CD8-positive, alpha-beta memory T cell (primary cell): ENCODE measurements at regions not wholly inside any gene's neighbourhood (a gene's known extent, or its start where the extent isn't known, plus 50 kb on each side); places are given as distances from the start of the nearest gene placed in this dataset.
"Not testable (repeated sequence)": the region's sequence is repeated elsewhere in the genome, so short reads cannot be mapped to it uniquely, and the experiment has no call there.

Experiments
- CTCF ChIA-PET: fragments of 350-600 bp; sonication (Branson Sonifier 250); formaldehyde crosslinking; loops from one replicate; lab custom pipeline; 2021; ENCODE audit warnings: antibody characterized with exemption; lab: Charles Lee
- POLR2A ChIA-PET: fragments of 350-600 bp; sonication (Branson Sonifier 250); formaldehyde crosslinking; loops from one replicate; lab custom pipeline; 2021; ENCODE audit warnings: antibody characterized with exemption; lab: Charles Lee
- DNase-seq, 5 donors: peaks; one replicate each; pipeline versions ENCODE4 v3.0.0 to v3.0.0-alpha.2; 2020 to 2022; ENCODE audit warnings: mixed read lengths in 1 of 5
- H3K27ac ChIP-seq: one replicate; pipeline ENCODE4 v1.7.0; 2013; ENCODE audit warnings: low read depth, mild to moderate bottlenecking, low read length, moderate library complexity
- H3K27me3 ChIP-seq: 2 replicates; pipeline ENCODE4 v1.7.0; 2013; ENCODE audit warnings: low read length, mild to moderate bottlenecking; ENCODE audit not compliant: insufficient read depth, poor library complexity, severe bottlenecking
- H3K36me3 ChIP-seq: 2 replicates; pipeline ENCODE4 v1.7.0; 2013; ENCODE audit warnings: mild to moderate bottlenecking, low read length, moderate library complexity; ENCODE audit not compliant: insufficient read depth
- H3K4me1 ChIP-seq: 2 replicates; pipeline ENCODE4 v1.7.0; 2013; ENCODE audit warnings: mild to moderate bottlenecking, low read length, moderate library complexity; ENCODE audit not compliant: insufficient read depth
- H3K4me3 ChIP-seq: 2 replicates; pipeline ENCODE4 v1.7.0; 2013; ENCODE audit warnings: mild to moderate bottlenecking, low read length
- H3K9me3 ChIP-seq: 2 replicates; pipeline ENCODE4 v1.7.0; 2013; ENCODE audit warnings: mild to moderate bottlenecking, low read length
- H3K27ac Mint-ChIP-seq, 8 donors: one replicate each; pipeline ENCODE4 v1.8.0; 2020 to 2021; ENCODE audit warnings: mixed read lengths in 8 of 8, mild to moderate bottlenecking in 6 of 8, inconsistent platforms in 3 of 8, moderate library complexity in 3 of 8
- H3K27me3 Mint-ChIP-seq, 2 donors: one replicate each; pipeline ENCODE4 v1.8.0; 2020 to 2021; ENCODE audit warnings: mixed read lengths in 2 of 2, mild to moderate bottlenecking in 1 of 2, moderate library complexity in 1 of 2
- H3K36me3 Mint-ChIP-seq, 3 donors: one replicate each; pipeline ENCODE4 v1.8.0; 2020 to 2021; ENCODE audit warnings: mixed read lengths in 3 of 3, inconsistent platforms in 1 of 3, mild to moderate bottlenecking in 1 of 3
- H3K4me1 Mint-ChIP-seq, 3 donors: one replicate each; pipeline ENCODE4 v1.8.0; 2020 to 2021; ENCODE audit warnings: mixed read lengths in 3 of 3, inconsistent platforms in 1 of 3, mild to moderate bottlenecking in 1 of 3
- H3K4me3 Mint-ChIP-seq, 7 donors: one replicate each; pipeline ENCODE4 v1.8.0; 2020 to 2021; ENCODE audit warnings: mixed read lengths in 7 of 7, mild to moderate bottlenecking in 6 of 7, moderate library complexity in 4 of 7, inconsistent platforms in 2 of 7
- H3K9me3 Mint-ChIP-seq, 5 donors: one replicate each; pipeline ENCODE4 v1.8.0; 2020 to 2022; ENCODE audit warnings: mixed read lengths in 5 of 5, mild to moderate bottlenecking in 3 of 5, moderate library complexity in 2 of 5, inconsistent platforms in 1 of 5

DNA sequence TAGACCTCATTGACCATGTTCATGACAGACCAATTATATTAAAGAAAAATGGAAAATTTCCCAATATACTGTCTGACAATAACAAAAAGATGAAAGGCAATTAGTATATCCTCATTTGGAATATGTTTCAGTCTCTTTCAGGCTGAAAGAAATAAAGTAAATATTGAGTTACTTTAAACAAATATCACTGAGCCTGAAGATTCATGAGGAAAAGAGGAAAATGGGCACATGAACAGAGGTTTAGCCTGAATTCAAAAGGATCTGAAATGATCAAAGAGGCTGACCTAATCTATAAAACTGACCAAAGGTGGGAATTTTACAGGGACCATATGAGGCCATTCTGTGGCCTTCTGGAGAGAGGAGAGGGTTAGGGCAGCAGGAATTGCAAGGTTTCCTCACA lies 771.5 kb upstream of the CDH18 start:
- H3K4me1 ChIP-seq, H3K4me3 ChIP-seq, H3K27me3 Mint-ChIP-seq, POLR2A ChIA-PET, H3K9me3 Mint-ChIP-seq, H3K4me3 Mint-ChIP-seq, H3K27ac Mint-ChIP-seq, H3K27me3 ChIP-seq, CTCF ChIA-PET, H3K9me3 ChIP-seq, H3K36me3 ChIP-seq, H3K36me3 Mint-ChIP-seq, H3K27ac ChIP-seq, DNase-seq, H3K4me1 Mint-ChIP-seq: not testable (repeated sequence)

DNA sequence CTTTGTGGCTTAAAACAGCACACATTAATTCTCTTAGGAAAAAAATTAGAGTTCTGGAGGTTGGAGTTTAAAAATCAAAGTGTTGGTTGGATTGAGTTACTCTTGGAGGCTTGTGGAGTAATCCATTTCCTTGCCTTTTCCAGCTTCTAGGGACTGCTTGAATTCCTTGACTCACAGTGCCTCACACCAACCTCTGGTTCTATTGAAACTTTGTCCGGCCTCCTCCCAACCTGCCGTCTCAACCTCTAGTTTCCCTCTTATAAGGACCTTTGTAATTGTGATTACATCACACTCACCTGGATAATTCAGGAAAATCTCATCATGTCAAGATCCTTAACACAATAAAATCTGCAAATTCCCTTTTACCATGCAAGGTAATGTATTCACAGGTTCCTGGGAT lies 764.2 kb upstream of the CDH18 start:
- POLR2A ChIA-PET, H3K9me3 Mint-ChIP-seq: not testable (repeated sequence)

DNA sequence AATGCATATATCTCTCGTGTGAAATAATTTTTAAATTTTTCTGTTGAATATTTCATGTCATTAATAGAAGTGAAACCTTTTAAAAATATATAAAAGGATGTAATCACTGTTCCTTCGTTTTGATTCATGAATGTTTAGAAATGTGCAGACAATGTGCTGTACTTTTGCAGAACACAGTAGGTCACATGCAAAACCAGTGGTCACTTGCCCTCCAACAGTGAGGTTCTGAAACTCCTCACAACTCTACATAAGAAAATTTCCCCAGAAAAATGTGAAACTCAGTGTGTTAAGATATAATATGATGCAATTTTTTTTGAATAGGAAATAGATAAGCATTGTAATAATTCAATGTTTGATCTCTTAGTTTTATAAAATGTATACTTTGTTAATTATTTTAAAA lies 747.7 kb upstream of the CDH18 start:
- H3K9me3 Mint-ChIP-seq, result peaks cover 0 to 14% (median 4%) of the 10 kb centered on the region in 5 donors
- H3K4me3 ChIP-seq, H3K4me1 ChIP-seq, H3K9me3 ChIP-seq, CTCF ChIA-PET, DNase-seq, H3K4me3 Mint-ChIP-seq, H3K36me3 ChIP-seq, H3K27me3 ChIP-seq, H3K4me1 Mint-ChIP-seq, H3K27ac Mint-ChIP-seq, H3K27me3 Mint-ChIP-seq, H3K27ac ChIP-seq, H3K36me3 Mint-ChIP-seq, POLR2A ChIA-PET: not testable (repeated sequence)

More for the DNA sequence above, 764.2 kb upstream of the CDH18 start:
- CTCF ChIA-PET, DNase-seq, H3K27ac Mint-ChIP-seq, H3K36me3 Mint-ChIP-seq, H3K4me3 ChIP-seq, H3K36me3 ChIP-seq, H3K4me1 ChIP-seq, H3K4me1 Mint-ChIP-seq, H3K27me3 ChIP-seq, H3K9me3 ChIP-seq, H3K27ac ChIP-seq, H3K27me3 Mint-ChIP-seq, H3K4me3 Mint-ChIP-seq: not testable (repeated sequence)

DNA sequence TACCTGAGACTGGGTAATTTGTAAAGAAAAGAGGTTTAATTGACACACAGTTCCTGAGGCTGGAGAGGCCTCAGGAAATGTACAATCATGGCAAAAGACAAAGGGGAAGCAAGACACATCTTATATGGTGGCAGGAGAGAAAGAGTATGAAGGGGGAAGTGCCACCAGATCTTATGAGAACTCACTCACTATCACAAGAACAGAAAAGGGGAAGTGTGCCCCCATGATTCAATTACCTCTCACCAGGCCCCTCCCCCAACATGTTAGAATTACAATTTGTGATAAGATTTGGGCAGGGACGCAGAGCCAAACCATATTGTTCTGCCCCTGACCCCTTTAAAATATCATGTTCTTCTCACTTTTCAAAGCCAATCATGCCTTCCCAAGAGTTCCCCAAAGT lies 744.2 kb upstream of the CDH18 start:
- H3K4me1 Mint-ChIP-seq, POLR2A ChIA-PET, H3K4me3 Mint-ChIP-seq, H3K27ac ChIP-seq, H3K9me3 ChIP-seq, H3K36me3 ChIP-seq, CTCF ChIA-PET, DNase-seq, H3K27me3 ChIP-seq, H3K9me3 Mint-ChIP-seq, H3K4me1 ChIP-seq, H3K36me3 Mint-ChIP-seq, H3K27me3 Mint-ChIP-seq, H3K4me3 ChIP-seq, H3K27ac Mint-ChIP-seq: not testable (repeated sequence)

DNA sequence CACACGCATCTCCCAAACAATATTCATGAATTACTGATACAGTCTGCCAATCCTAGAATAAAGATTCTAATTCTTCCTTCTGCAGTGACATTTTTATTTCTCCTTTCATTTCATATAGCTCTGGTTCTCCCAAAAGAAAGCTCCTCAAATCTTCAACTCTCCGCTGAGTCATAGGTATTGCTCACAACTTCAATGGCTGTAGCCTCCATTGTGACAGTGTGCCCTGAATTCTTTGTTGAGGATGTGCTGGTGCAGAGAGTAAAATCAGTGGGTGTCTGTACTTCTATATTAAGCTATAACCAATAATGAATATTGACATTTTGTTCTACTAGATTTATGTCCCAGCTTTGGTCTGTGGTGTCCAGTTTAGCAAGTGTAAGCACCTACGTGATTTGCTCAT lies 733.3 kb upstream of the CDH18 start:
- H3K4me1 Mint-ChIP-seq, H3K36me3 Mint-ChIP-seq, H3K9me3 Mint-ChIP-seq, H3K4me1 ChIP-seq, CTCF ChIA-PET, POLR2A ChIA-PET, H3K9me3 ChIP-seq, DNase-seq, H3K27me3 Mint-ChIP-seq, H3K27ac Mint-ChIP-seq, H3K4me3 Mint-ChIP-seq, H3K27me3 ChIP-seq, H3K4me3 ChIP-seq, H3K27ac ChIP-seq, H3K36me3 ChIP-seq: not testable (repeated sequence)

DNA sequence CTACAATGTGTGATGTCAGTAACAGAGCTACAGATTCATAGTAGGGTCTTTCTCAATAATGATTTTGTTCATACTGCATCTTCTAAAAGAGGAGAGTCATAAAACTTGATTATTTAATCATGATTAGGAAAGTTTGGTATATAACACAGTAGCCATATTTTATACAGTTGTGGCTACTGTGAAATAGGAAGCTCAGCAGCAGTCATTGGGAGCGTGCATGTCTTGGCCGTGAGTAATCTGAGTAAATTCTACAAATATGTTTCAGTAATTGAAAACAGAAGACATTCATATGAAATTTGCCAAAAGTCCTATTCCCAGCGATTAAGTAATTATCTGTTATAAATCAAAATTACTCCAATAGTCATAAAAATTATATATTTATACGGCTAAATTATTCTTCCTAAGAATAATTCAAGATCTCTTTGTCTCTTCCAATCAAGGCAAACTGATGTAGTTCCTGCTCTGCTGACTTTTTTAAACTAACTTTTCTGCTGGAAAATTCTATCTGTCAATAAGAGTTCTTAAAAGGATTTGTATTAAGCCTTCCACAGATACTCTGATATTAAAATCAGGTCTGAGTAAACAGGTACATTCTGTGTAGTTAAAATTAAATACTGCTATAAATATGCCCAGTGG lies 723.6 kb upstream of the CDH18 start:
- H3K9me3 Mint-ChIP-seq, result peaks cover 0 to 22% (median 4%) of the 10 kb centered on the region in 5 donors
- DNase-seq, H3K27me3 ChIP-seq, H3K4me3 Mint-ChIP-seq, H3K27ac ChIP-seq, H3K4me1 Mint-ChIP-seq, H3K27me3 Mint-ChIP-seq, H3K36me3 ChIP-seq, POLR2A ChIA-PET, H3K27ac Mint-ChIP-seq, H3K36me3 Mint-ChIP-seq, H3K4me3 ChIP-seq, H3K9me3 ChIP-seq, CTCF ChIA-PET, H3K4me1 ChIP-seq: not testable (repeated sequence)

DNA sequence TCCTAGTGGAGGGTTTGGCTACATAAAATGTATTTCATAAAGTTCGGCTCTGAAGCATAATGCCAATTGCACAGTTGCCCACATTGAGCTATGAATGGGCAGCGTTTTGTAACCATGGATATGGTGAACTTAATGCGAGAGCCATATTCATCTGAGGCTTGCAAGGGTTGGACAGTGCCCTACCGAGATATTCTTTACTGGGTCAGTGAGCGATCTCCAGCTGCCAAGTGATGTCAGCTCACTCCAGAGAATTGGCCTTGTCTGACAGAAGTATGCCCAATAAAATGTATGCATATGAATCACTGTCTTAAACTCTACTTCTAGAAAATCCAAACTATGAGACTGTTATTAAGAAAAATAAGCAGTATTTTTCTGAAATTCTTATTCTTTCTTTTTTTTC lies 719.6 kb upstream of the CDH18 start:
- H3K4me1 Mint-ChIP-seq, H3K36me3 ChIP-seq, DNase-seq, H3K4me1 ChIP-seq, H3K27me3 Mint-ChIP-seq, H3K27ac Mint-ChIP-seq, POLR2A ChIA-PET, H3K4me3 ChIP-seq, H3K9me3 ChIP-seq, H3K27me3 ChIP-seq, H3K27ac ChIP-seq, CTCF ChIA-PET, H3K36me3 Mint-ChIP-seq, H3K4me3 Mint-ChIP-seq: not testable (repeated sequence)
- peaks cover 0 to 15% (median 0%) of the 10 kb centered on the region in 5 donors for H3K9me3 Mint-ChIP-seq

DNA sequence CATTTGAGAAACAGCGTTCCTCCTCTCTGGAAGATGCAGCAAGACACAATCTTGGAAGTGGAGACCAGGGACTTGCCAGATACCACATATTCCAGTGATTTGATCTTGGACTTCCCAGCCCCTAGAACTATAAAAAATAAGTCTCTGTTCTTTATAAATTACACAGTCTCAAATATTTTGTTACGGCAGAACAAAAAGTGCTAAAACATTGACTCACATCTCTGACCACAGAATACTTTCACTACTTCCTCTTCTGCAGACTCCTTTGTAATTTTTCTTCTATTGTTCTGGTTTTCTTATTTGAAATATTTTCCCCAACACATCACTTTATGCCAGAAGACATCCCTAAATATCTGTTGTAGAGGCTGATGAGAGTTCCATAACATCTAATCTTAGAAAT lies 706.1 kb upstream of the CDH18 start:
- Mint-ChIP-seq H3K36me3 (no peaks in the 10 kb centered on the region), H3K9me3 (peaks cover 0 to 18% (median 3%) of the 10 kb centered on the region in 5 donors), H3K4me3 (no peak overlapping the region), H3K27ac (no peak overlapping the region), H3K4me1 (no peaks in the 10 kb centered on the region), H3K27me3 (no peaks in the 10 kb centered on the region)
- ChIA-PET CTCF (no interaction called here), POLR2A (no interaction called here)
- DNase-seq, result no peak
- no peak overlapping the region for H3K4me3 ChIP-seq
- H3K36me3 ChIP-seq, result no peaks in the 10 kb centered on the region
- H3K4me1 ChIP-seq, result no peaks in the 10 kb centered on the region
- H3K9me3 ChIP-seq, result no peaks in the 10 kb centered on the region
- no peaks in the 10 kb centered on the region for H3K27me3 ChIP-seq
- no peak overlapping the region for H3K27ac ChIP-seq

DNA sequence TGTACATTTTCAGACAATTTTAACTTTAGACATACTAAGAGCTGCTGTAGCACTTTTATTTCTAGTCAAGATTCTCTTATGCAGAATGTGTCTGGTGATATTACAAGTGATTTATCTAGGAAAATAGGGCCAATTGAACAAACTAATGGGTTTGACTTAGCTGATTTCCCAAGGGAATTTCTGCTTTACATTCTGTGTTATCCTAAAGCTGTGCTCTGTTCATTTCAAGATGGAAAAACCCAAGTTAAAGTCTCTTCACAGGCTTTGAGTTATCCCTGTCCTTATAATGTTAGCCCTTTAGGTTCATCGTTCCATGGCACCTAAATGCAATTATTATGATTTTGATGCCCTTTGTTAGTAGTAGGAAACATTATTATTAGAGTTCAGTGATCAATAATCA lies 704.9 kb upstream of the CDH18 start:
- H3K4me1 Mint-ChIP-seq, result no peaks in the 10 kb centered on the region

More for the DNA sequence above, 704.9 kb upstream of the CDH18 start:
- no peaks in the 10 kb centered on the region for H3K9me3 ChIP-seq
- H3K4me3 Mint-ChIP-seq, result no peak overlapping the region
- H3K27ac Mint-ChIP-seq, result no peak overlapping the region
- no peak overlapping the region for H3K27ac ChIP-seq
- H3K4me3 ChIP-seq, result no peak overlapping the region
- H3K36me3 Mint-ChIP-seq, result no peaks in the 10 kb centered on the region
- H3K27me3 ChIP-seq, result no peaks in the 10 kb centered on the region
- no peaks in the 10 kb centered on the region for H3K36me3 ChIP-seq
- DNase-seq, result no peak
- H3K9me3 Mint-ChIP-seq, result peaks cover 3 to 22% (median 5%) of the 10 kb centered on the region in 5 donors
- CTCF ChIA-PET, result no interaction called here
- no peaks in the 10 kb centered on the region for H3K27me3 Mint-ChIP-seq
- H3K4me1 ChIP-seq, result no peaks in the 10 kb centered on the region
- POLR2A ChIA-PET, result no interaction called here
